SJSA1 (cell line): ENCODE measurements at regions not wholly inside any gene's neighbourhood (a gene's known extent, or its start where the extent isn't known, plus 50 kb on each side); places are given as distances from the start of the nearest gene placed in this dataset.
"Not testable (repeated sequence)": the region's sequence is repeated elsewhere in the genome, so short reads cannot be mapped to it uniquely, and the experiment has no call there.

ENCODE experiments used
- DNase-seq, 2 experiments: peaks; one replicate each; pipeline ENCODE4 v3.0.0-alpha.2; 2015 to 2020; ENCODE audit warnings: low spot score in 2 of 2, low read depth in 1 of 2
- H3K27ac ChIP-seq: fragments of 250-450 bp; sonication (Bioruptor Pico); 2 replicates; pipeline ENCODE4 v1.5.1; 2020; ENCODE audit warnings: mild to moderate bottlenecking, moderate library complexity
- H3K27me3 ChIP-seq: fragments of 250-450 bp; sonication (Bioruptor Pico); replicated peaks from 2 replicates; pipeline ENCODE4 v1.5.1; 2020; ENCODE audit warnings: mild to moderate bottlenecking, moderate library complexity
- H3K36me3 ChIP-seq: fragments of 250-450 bp; sonication (Bioruptor Pico); 2 replicates; pipeline ENCODE4 v1.5.1; 2020; ENCODE audit warnings: mild to moderate bottlenecking
- H3K4me1 ChIP-seq: fragments of 250-450 bp; sonication (Bioruptor Pico); replicated peaks from 2 replicates; pipeline ENCODE4 v1.6.1; 2021; ENCODE audit warnings: mild to moderate bottlenecking
- H3K4me3 ChIP-seq: fragments of 250-450 bp; sonication (Bioruptor Pico); 2 replicates; pipeline ENCODE4 v1.5.1; 2020; ENCODE audit warnings: mild to moderate bottlenecking
- H3K9me3 ChIP-seq: fragments of 250-450 bp; sonication (Bioruptor Pico); replicated peaks from 2 replicates; pipeline ENCODE4 v1.5.1; 2020; ENCODE audit warnings: mild to moderate bottlenecking

DNA sequence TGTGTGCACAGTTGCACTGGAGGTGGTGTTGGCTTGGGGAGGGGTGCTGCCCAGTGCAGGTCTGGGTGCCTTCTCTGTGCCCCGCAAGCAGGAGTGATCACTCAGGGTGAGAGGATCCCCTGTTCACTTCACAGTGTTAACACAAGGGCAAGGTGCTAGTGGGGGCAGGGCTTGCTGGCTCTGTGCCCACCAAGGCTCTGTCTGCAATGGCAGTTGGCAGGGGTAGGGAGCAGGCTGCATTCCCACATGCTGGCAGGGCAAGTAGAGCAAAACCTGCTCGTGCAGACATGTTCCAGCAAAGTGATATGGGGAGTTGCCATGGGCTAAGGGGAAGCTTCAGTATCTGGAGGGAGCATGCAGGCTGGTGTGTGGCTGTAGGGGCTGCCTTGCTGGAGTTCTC, 428.0 kb downstream of the ZNF674 start:
- Histone ChIP-seq H3K27me3 (no peaks in the 10 kb centered on the region), H3K9me3 (no peaks in the 10 kb centered on the region), H3K4me3 (no peak overlapping the region), H3K27ac (no peak overlapping the region), H3K4me1 (no peaks in the 10 kb centered on the region), H3K36me3 (no peaks in the 10 kb centered on the region)
- no peak for DNase-seq

DNA sequence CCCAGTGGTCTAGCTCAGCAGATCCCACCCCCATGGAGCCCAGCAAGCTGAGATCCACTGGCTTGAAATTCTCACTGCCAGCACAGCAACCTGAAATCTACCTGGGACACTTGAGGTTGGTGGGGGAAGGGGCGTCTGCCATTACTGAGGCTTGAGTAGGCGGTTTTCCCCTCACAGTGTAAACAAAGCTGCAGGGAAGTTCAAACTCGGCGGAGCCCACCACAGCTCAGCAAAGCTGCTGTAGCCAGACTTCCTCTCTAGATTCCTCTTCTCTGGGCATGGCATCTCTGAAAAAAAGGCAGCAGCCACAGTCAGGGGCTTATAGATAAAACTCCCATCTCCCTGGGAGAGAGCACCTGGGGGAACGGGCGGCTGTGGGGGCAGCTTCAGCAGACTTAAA, 457.9 kb downstream of the ZNF674 start:
- not testable (repeated sequence) for DNase-seq, H3K4me3 ChIP-seq, H3K27ac ChIP-seq, H3K9me3 ChIP-seq, H3K36me3 ChIP-seq, H3K27me3 ChIP-seq, H3K4me1 ChIP-seq

DNA sequence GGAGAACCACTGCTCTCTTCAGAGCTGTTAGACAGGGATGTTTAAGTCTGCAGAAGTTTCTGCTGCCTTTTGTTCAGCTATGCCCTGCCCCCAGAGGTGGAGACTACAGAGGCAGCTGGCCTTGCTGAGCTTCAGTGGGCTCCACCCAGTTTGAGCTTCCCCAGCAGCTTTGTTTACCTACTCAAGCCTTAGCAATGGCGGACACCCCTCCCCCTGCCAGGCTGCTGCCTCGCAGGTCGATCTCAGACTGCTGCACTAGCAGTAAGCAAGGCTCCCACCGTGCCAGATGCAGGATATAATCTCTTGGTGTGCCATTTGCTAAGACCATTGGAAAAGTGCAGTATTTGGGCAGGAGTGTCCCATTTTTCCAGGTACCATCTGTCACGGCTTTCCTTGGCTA, 465.1 kb downstream of the ZNF674 start:
- not testable (repeated sequence) for H3K27me3 ChIP-seq, H3K4me1 ChIP-seq, H3K36me3 ChIP-seq, H3K9me3 ChIP-seq, H3K27ac ChIP-seq, DNase-seq, H3K4me3 ChIP-seq

DNA sequence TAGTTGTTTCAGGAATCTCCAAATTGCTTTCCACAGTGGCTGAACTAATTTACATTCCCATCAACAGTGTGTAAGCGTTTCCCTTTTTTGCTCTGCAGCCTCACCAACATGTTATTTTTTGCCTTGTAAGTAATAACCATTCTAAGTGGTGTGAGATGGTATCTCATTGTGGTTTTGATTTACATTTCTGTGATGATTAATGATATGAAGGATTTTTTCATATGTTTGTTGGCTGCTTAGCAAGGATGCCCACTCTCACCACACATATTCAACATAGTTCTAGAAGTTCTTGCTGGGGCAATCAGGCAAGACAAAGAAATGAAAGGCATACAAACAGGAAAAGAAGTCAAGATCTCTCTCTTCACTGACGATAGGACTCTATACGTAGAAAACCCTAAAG, 472.4 kb downstream of the ZNF674 start:
- Histone ChIP-seq H3K36me3 (no peaks in the 10 kb centered on the region), H3K9me3 (no peaks in the 10 kb centered on the region), H3K27me3 (no peaks in the 10 kb centered on the region), H3K4me1 (no peaks in the 10 kb centered on the region), H3K4me3 (no peak overlapping the region), H3K27ac (no peak overlapping the region)
- no peak for DNase-seq

DNA sequence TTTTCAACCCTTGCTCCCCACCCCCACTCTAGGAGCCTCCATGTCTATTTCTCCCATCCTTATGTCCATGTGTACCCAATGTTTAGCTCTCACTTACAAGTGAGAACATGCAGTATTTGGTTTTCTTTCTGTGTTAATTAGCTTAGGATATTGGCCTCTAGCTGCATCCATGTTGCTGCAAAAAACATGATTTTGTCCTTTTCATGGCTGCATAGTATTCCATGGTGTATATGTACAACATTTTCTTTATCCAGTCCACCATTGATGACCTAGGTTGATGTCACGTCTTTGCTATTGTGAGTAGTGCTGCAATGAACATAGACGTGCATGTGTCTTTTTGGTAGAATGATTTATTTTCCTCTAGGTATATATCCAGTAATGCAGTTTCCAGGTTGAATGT, 472.8 kb downstream of the ZNF674 start:
- H3K4me3 ChIP-seq, result no peak overlapping the region
- no peaks in the 10 kb centered on the region for H3K4me1 ChIP-seq
- no peaks in the 10 kb centered on the region for H3K9me3 ChIP-seq
- no peak overlapping the region for H3K27ac ChIP-seq
- no peaks in the 10 kb centered on the region for H3K27me3 ChIP-seq
- DNase-seq, result no peak
- no peaks in the 10 kb centered on the region for H3K36me3 ChIP-seq

DNA sequence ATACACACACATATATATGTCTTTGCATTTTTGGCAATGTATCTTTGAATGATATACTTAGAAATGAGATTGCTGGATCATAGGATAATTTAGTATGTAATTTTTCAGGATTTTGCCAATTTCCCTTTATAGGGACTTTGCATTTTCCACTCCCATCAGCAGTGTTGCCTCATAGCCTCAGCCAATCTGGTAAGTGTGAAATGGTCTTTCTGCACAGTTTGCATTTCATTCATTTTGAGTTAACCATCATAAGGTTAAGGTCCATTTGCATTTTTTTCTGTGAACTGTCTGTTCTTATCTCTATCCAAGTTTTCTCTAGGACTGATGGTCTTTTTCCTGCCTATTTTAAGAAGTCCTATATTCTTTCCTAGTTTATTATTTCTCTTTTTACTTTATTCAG, 474.8 kb downstream of the ZNF674 start:
- H3K4me3 ChIP-seq, result no peak overlapping the region
- H3K27me3 ChIP-seq, result no peaks in the 10 kb centered on the region
- H3K4me1 ChIP-seq, result no peaks in the 10 kb centered on the region
- H3K9me3 ChIP-seq, result no peaks in the 10 kb centered on the region
- DNase-seq, result no peak
- no peak overlapping the region for H3K27ac ChIP-seq
- H3K36me3 ChIP-seq, result no peaks in the 10 kb centered on the region

DNA sequence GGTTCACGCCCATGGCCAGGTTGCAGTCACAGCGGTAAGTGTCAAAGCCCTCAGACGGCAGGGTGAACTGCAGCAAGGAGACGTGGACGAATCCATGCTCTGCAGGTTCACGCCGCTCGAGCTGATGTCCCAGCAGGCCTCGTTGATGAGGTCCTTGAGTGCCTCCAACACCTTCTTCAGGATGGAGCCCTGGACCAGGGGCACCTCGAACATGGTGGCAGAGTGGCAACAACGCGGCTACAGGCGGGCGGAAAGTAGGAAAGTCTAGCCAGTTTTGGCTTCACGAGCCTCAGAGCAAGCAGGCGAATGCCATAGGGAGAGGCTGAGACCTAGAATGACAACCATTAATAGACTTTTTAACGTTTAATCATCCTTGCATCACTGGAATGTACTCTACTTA, 485.9 kb downstream of the ZNF674 start:
- H3K27me3 ChIP-seq, result no peaks in the 10 kb centered on the region
- H3K9me3 ChIP-seq, result no peaks in the 10 kb centered on the region
- DNase-seq, result no peak
- no peak overlapping the region for H3K27ac ChIP-seq
- H3K36me3 ChIP-seq, result no peaks in the 10 kb centered on the region
- H3K4me3 ChIP-seq, result no peak overlapping the region
- H3K4me1 ChIP-seq, result no peaks in the 10 kb centered on the region

DNA sequence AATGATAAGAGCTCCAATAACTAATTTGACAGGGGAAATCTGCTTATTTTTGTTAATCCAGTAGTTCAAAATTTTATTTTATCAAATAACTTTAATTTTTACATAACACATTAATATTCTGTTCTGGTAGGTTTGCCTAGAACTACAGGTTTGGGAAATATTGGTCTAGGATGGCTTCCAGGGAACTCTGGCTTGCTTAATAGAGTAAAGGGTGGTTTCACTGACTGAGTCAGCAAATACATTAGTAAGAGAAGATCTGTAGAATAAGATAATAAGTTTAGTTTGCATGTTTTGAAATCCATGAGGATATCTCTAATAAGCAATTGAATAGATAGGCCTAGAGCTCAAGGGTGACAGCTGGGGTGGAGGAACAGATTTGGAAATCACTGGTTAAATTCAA, 500.7 kb downstream of the ZNF674 start:
- no peak for DNase-seq
- no peaks in the 10 kb centered on the region for H3K36me3 ChIP-seq
- no peaks in the 10 kb centered on the region for H3K9me3 ChIP-seq
- no peak overlapping the region for H3K27ac ChIP-seq
- no peak overlapping the region for H3K4me3 ChIP-seq
- no peaks in the 10 kb centered on the region for H3K27me3 ChIP-seq
- H3K4me1 ChIP-seq, result no peaks in the 10 kb centered on the region

DNA sequence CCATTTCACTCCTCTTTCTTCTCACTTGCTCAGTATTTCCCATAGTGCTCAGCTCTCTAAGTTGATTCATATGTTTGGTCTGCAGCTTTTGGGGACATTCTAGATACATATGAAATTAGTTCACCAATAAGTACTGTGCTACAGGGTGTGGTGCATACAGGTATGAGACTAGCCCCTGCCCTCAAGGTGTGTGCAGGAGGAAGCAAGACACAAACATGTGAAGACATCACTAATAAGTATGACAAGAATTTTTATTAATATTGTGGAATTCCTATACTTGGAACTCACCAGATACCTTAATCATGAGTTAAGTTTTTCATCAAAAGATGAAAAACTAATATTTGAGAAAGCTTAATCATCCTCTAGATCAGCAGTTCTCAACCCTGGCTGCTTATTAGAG, 505.2 kb downstream of the ZNF674 start:
- H3K4me3 ChIP-seq, result no peak overlapping the region
- no peak for DNase-seq
- no peaks in the 10 kb centered on the region for H3K4me1 ChIP-seq
- H3K36me3 ChIP-seq, result no peaks in the 10 kb centered on the region
- H3K9me3 ChIP-seq, result no peaks in the 10 kb centered on the region
- no peak overlapping the region for H3K27ac ChIP-seq
- no peaks in the 10 kb centered on the region for H3K27me3 ChIP-seq

DNA sequence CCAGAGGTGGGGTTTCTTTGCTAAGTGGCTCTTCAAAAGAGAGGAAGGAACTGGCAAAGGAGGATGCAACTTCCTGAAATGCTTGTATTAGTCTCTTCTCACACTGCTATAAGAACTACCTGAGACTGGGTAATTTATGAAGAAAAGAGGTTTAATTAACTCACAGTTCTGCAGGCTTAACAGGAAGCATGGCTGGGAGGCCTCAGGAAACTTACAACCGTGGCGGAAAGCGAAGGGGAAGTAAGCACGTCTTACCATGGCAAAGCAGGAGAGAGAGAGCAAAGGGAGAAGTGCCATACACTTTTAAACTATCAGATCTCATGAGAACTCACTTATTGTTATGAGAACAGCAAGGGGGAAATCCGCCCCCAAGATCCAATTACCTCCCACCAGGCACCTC, 505.7 kb downstream of the ZNF674 start:
- H3K27ac ChIP-seq, result no peak overlapping the region
- H3K4me3 ChIP-seq, result no peak overlapping the region
- no peaks in the 10 kb centered on the region for H3K27me3 ChIP-seq
- H3K4me1 ChIP-seq, result no peaks in the 10 kb centered on the region
- no peaks in the 10 kb centered on the region for H3K9me3 ChIP-seq
- no peaks in the 10 kb centered on the region for H3K36me3 ChIP-seq
- DNase-seq, result no peak

DNA sequence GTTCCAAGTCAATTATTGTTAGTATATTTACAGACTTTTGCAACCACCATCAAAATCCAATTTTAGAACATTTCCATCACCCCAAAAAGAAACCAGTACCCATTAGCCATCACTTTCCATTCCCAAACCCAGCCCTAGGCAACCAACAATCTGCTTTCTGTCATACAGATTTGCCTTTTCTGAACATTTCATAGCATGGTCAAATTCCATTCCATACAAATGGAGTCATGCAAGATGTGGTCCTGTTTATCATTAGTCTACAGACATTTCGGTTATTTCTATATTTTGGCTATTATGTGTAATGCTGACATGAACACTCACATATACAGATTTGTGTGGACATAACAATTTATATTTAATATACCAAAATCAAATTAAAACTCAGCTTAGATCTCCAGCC, 508.7 kb downstream of the ZNF674 start:
- DNase-seq, result no peak
- no peaks in the 10 kb centered on the region for H3K27me3 ChIP-seq
- no peak overlapping the region for H3K4me3 ChIP-seq
- H3K36me3 ChIP-seq, result no peaks in the 10 kb centered on the region
- H3K27ac ChIP-seq, result no peak overlapping the region
- H3K4me1 ChIP-seq, result no peaks in the 10 kb centered on the region
- H3K9me3 ChIP-seq, result no peaks in the 10 kb centered on the region

DNA sequence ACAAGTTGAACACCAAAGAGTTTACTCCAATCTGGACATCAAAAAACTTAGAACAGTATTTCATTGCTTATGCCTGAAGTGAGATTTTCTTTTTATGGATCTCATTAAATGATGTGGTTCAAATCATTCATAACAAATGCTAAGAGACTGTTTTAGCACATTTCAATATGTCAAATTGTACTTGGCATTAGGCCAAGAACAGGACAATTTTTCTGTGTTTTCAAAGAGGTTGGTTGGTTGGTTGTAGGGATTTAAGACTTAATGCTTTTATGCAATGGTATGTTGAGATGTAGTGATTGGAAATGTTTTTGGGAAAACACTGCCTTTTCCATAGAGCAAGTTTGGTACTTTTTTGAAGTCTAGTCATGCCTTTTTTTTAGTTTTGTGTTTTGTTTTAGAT, 510.4 kb downstream of the ZNF674 start:
- Histone ChIP-seq H3K27ac (no peak overlapping the region), H3K9me3 (no peaks in the 10 kb centered on the region), H3K27me3 (no peaks in the 10 kb centered on the region), H3K4me1 (no peaks in the 10 kb centered on the region), H3K4me3 (no peak overlapping the region), H3K36me3 (no peaks in the 10 kb centered on the region)
- DNase-seq, result no peak

DNA sequence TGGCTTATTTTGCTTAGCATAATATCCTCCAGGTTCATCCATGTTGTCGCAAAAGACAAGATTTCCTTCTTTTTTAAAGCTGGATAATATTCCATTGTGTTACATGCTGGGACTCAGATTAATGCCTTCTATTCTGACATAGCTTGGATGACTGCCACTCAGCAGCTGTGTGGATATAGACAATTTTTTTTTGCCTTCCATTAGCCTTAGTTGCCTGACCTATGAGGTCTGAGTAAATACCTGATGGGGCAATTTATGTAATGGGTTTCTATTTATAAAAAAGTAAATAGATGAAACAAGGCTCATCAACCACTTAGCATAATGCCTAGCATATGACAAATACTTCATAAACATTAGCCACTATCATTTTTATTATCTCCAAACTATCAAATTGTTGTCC, 515.4 kb downstream of the ZNF674 start:
- DNase-seq, result no peak

DNA sequence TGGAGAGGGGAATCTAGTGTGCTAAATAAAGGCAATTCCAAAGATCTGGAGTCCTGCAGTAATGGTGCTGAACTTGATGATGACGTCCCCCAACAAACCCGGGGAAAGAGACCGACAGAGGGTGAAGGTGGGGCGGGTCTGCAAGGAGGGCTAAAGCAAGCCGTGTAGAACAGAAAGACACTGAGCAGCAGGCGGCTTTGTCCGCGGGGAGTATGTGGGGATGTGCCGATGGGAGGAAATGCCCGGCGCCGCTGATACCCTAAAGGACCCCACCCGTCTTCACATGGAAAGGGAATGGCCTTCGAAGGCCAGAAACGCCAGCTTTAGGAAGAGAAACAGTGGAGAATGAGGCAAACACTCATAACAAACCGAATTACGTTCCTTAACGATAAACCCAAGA, 528.9 kb downstream of the ZNF674 start:
- no peak for DNase-seq
- H3K4me3 ChIP-seq, result no peak overlapping the region
- no peaks in the 10 kb centered on the region for H3K9me3 ChIP-seq
- no peaks in the 10 kb centered on the region for H3K36me3 ChIP-seq
- H3K27me3 ChIP-seq, result no peaks in the 10 kb centered on the region
- no peaks in the 10 kb centered on the region for H3K4me1 ChIP-seq
- no peak overlapping the region for H3K27ac ChIP-seq

More for the DNA sequence above, 515.4 kb downstream of the ZNF674 start:
- no peaks in the 10 kb centered on the region for H3K4me1 ChIP-seq
- H3K27ac ChIP-seq, result no peak overlapping the region
- H3K4me3 ChIP-seq, result no peak overlapping the region
- no peaks in the 10 kb centered on the region for H3K27me3 ChIP-seq
- H3K9me3 ChIP-seq, result no peaks in the 10 kb centered on the region
- H3K36me3 ChIP-seq, result no peaks in the 10 kb centered on the region

DNA sequence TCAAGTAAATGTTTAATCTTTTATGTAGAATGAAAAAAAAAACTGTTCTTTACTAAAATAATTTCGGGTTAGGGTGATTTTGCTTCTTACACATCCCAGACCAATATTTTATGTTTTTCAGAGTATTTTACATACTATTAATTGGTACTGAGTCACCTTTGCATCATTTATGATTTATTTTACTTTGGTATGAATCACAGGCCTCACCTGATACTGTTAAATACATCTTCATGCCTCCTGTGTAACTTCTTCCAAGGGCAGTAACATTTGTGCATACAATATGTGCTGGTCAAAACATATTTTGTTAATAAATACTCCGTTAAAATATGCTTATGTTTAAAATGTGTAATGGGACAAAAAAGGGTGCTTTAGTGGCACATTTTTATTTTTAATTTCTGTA, 529.6 kb downstream of the ZNF674 start:
- H3K9me3 ChIP-seq, result no peaks in the 10 kb centered on the region
- H3K36me3 ChIP-seq, result no peaks in the 10 kb centered on the region
- no peaks in the 10 kb centered on the region for H3K4me1 ChIP-seq
- no peak overlapping the region for H3K27ac ChIP-seq
- no peak for DNase-seq
- no peaks in the 10 kb centered on the region for H3K27me3 ChIP-seq
- no peak overlapping the region for H3K4me3 ChIP-seq
